Breast epithelium (tissue), 4 donors: ENCODE measurements at regions not wholly inside any gene's neighbourhood (a gene's known extent, or its start where the extent isn't known, plus 50 kb on each side); places are given as distances from the start of the nearest gene placed in this dataset.

ENCODE experiments used
- DNase-seq, 2 donors: peaks; one replicate each; pipeline ENCODE4 v3.0.0-alpha.2; 2019; ENCODE audit warnings: low spot score in 2 of 2
- H3K27ac ChIP-seq, 2 donors: fragments of 200-600 bp; sonication (generic) in 1 of 2; one replicate each; pipeline ENCODE4 v1.5.1; 2016 to 2019; ENCODE audit warnings: mild to moderate bottlenecking in 1 of 2
- H3K27me3 ChIP-seq, 2 donors: fragments of 200-600 bp; sonication (generic) in 1 of 2; one replicate each; pipeline versions ENCODE4 v1.5.1 to v1.6.0; 2017 to 2019; ENCODE audit warnings: control low read depth in 1 of 2, mild to moderate bottlenecking in 1 of 2
- H3K36me3 ChIP-seq: fragments of 200-600 bp; one replicate; pipeline ENCODE4 v1.5.1; 2019
- H3K4me1 ChIP-seq, 2 donors: fragments of 200-600 bp; sonication (generic); one replicate each; pipeline ENCODE4 v1.5.1; 2016 to 2019; ENCODE audit warnings: control low read depth in 1 of 2
- H3K4me3 ChIP-seq, 3 donors: fragments of 200-600 bp; sonication (generic); 1 replicate in 2 of 3; 2 replicates in 1 of 3; pipeline ENCODE4 v1.5.1; 2016 to 2019; ENCODE audit warnings: mild to moderate bottlenecking in 3 of 3, moderate library complexity in 2 of 3
- H3K9me3 ChIP-seq, 2 donors: fragments of 200-600 bp; sonication (generic) in 1 of 2; one replicate each; pipeline ENCODE4 v1.5.1; 2016 to 2019; ENCODE audit warnings: control low read depth in 1 of 2
- CTCF ChIP-seq, 3 donors: fragments of 450-650 bp; IDR thresholded peaks; one replicate each; pipeline ENCODE4 v1.5.1; 2016 to 2017; ENCODE audit warnings: antibody characterized with exemption in 3 of 3, mild to moderate bottlenecking in 3 of 3, moderate library complexity in 3 of 3
- POLR2A ChIP-seq: fragments of 450-650 bp; IDR thresholded peaks from one replicate; pipeline ENCODE4 v1.6.1; 2016; ENCODE audit warnings: antibody characterized with exemption, mild to moderate bottlenecking, moderate library complexity
- POLR2AphosphoS5 ChIP-seq, 3 donors: sonication (generic); formaldehyde crosslinking; IDR thresholded peaks; one replicate each; pipeline ENCODE4 v1.6.1; 2017; ENCODE audit warnings: antibody characterized with exemption in 3 of 3
- intact Hi-C: fragments of 100-400 bp; cut with DNase I; formaldehyde crosslinking; loops from one replicate; pipeline ENCODE4 v1.15.1; 2023; ENCODE audit warnings: low total_unique reads

GRCh38 chr5:169424279-169424655 lies 123.3 kb upstream of the SLIT3 start:
- no peaks in the 10 kb centered on the region for H3K9me3 ChIP-seq
- H3K36me3 ChIP-seq, result no peaks in the 10 kb centered on the region
- H3K27ac ChIP-seq, result no peak overlapping the region
- no peaks in the 10 kb centered on the region for H3K4me1 ChIP-seq
- no peak overlapping the region for H3K4me3 ChIP-seq
- intact Hi-C loops, result no loop called here
- no peaks in the 10 kb centered on the region for H3K27me3 ChIP-seq
- DNase-seq, result no peak
- no peak for TF ChIP-seq POLR2A
- no peak for TF ChIP-seq POLR2AphosphoS5 (IDR thresholded peaks at IDR 0.05)
- no peak for TF ChIP-seq CTCF (IDR thresholded peaks at IDR 0.05)

- H3K27me3 ChIP-seq, result no peaks in the 10 kb centered on the region
- H3K27ac ChIP-seq, result no peak overlapping the region
- no peak overlapping the region for H3K4me3 ChIP-seq
- no peaks in the 10 kb centered on the region for H3K36me3 ChIP-seq
- no peaks in the 10 kb centered on the region for H3K9me3 ChIP-seq
- intact Hi-C loops, result no loop called here
- DNase-seq, result no peak
- TF ChIP-seq POLR2AphosphoS5 (IDR thresholded peaks at IDR 0.05), result no peak
- no peak for TF ChIP-seq CTCF (IDR thresholded peaks at IDR 0.05)
- no peak for TF ChIP-seq POLR2A
- H3K4me1 ChIP-seq, result no peaks in the 10 kb centered on the region
These were observed 122.8 kb upstream of the SLIT3 start for GRCh38 chr5:169423580-169424278.

GRCh38 chr5:169422087-169422486 lies 121.1 kb upstream of the SLIT3 start:
- intact Hi-C loops, result no loop called here

GRCh38 chr5:169421677-169422076 lies 120.7 kb upstream of the SLIT3 start:
- Histone ChIP-seq H3K27ac (no peak overlapping the region), H3K36me3 (no peaks in the 10 kb centered on the region), H3K4me3 (no peak overlapping the region), H3K4me1 (no peaks in the 10 kb centered on the region), H3K27me3 (no peaks in the 10 kb centered on the region), H3K9me3 (no peaks in the 10 kb centered on the region)
- DNase-seq, result no peak
- intact Hi-C loops, result no loop called here
- TF ChIP-seq POLR2AphosphoS5 (IDR thresholded peaks at IDR 0.05) (no peak), CTCF (IDR thresholded peaks at IDR 0.05) (no peak), POLR2A (no peak)

More at GRCh38 chr5:169422087-169422486, 121.1 kb upstream of the SLIT3 start:
- Histone ChIP-seq H3K27ac (no peak overlapping the region), H3K36me3 (no peaks in the 10 kb centered on the region), H3K4me1 (no peaks in the 10 kb centered on the region), H3K27me3 (no peaks in the 10 kb centered on the region), H3K4me3 (no peak overlapping the region), H3K9me3 (no peaks in the 10 kb centered on the region)
- TF ChIP-seq POLR2AphosphoS5 (IDR thresholded peaks at IDR 0.05) (no peak), POLR2A (no peak), CTCF (IDR thresholded peaks at IDR 0.05) (no peak)
- no peak for DNase-seq

GRCh38 chr5:169417676-169418075 lies 116.7 kb upstream of the SLIT3 start:
- no peak overlapping the region for H3K27ac ChIP-seq
- H3K4me3 ChIP-seq, result no peak overlapping the region
- no peaks in the 10 kb centered on the region for H3K9me3 ChIP-seq
- intact Hi-C loops, result no loop called here
- H3K36me3 ChIP-seq, result no peaks in the 10 kb centered on the region
- H3K27me3 ChIP-seq, result no peaks in the 10 kb centered on the region
- no peak for TF ChIP-seq POLR2AphosphoS5 (IDR thresholded peaks at IDR 0.05)
- TF ChIP-seq POLR2A, result no peak
- no peak for TF ChIP-seq CTCF (IDR thresholded peaks at IDR 0.05)
- no peaks in the 10 kb centered on the region for H3K4me1 ChIP-seq
- no peak for DNase-seq
